Caki2 (cell line): ENCODE measurements at regions not wholly inside any gene's neighbourhood (a gene's known extent, or its start where the extent isn't known, plus 50 kb on each side); places are given as distances from the start of the nearest gene placed in this dataset.
"Not testable (repeated sequence)": the region's sequence is repeated elsewhere in the genome, so short reads cannot be mapped to it uniquely, and the experiment has no call there.

Experiments
- DNase-seq: peaks from one replicate; pipeline ENCODE4 v3.0.0-alpha.2; 2015; ENCODE audit warnings: low read depth
- in situ Hi-C: cut with HindIII; loops from 2 replicates; pipeline ENCODE4 v1.10.0; 2016; ENCODE audit warnings: low sequenced_read_pairs, low pct_unique_long_range_greater_than_20kb, mixed read lengths

DNA sequence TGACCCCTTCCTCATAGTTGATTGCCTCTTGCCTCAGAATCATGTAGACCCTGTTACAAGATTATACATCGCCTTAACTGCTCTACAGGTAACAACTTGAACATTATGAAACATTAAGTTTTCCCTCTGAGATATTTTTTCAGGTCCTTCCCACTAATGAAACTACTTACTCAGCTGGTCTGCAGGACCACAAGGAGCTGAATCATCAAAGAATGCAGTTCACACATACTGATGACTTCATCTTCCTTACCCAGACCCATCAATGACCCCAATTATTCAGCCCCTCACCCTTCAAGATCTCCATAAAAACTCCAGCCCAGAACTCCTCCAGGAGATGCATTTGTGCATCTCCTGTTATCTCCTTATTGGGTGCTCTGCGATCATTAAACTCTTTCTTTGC is 720.9 kb downstream of the RAPGEF2 start:
- in situ Hi-C loops, result no loop called here
- no peak for DNase-seq

DNA sequence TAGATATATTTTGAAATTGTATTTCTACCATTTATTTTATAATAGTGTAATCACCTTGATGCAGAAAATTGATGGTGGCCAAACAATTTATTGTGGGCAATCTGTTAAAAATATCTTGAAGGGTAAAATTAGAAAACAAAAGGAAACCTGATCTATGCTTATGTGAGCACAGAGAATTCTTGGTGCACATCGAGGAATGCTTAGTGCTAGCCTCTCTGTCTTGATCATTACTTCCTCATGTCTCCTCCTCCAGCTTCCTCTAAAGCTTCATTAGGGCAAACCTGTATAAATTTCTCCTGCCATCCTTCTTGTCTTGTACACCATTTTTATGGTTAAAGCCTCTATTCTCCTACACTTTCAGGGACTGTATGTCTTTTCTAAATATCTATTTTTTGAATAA is 725.8 kb downstream of the RAPGEF2 start:
- no peak for DNase-seq

DNA sequence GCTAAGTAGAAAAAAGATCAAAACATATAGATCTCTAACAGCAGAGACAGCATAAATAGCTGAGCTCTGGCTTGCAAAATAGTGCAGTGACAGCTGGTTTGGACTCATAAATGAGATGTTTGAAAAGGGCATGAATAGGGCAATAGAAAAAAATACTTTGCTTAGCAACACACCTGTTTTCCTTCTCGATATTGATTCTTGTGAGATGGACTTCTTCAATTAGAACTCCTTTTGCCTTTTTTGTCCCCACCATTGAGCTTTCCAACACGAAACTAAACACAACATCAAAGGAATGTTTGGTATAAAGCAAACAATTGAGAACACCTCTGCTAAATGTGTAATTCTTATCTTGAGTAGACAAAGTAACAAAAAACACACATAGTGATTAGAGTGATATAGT is 726.3 kb downstream of the RAPGEF2 start:
- in situ Hi-C loops, result no loop called here
- DNase-seq, result no peak

More for the DNA sequence above, 725.8 kb downstream of the RAPGEF2 start:
- in situ Hi-C loops, result no loop called here

DNA sequence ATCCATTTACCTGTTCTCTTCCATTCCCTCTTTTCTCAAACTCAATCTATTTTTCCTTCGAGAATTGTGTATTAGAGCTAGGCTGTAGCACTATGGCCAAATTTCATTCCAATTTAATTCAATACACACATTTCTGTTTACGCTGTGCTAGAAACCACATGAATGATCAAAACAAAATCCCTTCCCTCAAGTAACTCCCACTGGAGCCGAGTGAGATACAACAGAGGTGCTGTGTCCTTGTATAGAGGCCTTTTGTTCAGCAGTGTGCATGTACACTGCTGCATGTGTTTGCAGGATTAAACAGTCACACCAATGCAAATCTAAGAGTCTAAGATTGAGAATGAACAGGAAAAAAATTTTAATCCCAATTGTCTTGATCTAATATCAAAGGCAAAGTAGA is 734.2 kb downstream of the RAPGEF2 start:
- DNase-seq, result no peak
- in situ Hi-C loops, result no loop called here

DNA sequence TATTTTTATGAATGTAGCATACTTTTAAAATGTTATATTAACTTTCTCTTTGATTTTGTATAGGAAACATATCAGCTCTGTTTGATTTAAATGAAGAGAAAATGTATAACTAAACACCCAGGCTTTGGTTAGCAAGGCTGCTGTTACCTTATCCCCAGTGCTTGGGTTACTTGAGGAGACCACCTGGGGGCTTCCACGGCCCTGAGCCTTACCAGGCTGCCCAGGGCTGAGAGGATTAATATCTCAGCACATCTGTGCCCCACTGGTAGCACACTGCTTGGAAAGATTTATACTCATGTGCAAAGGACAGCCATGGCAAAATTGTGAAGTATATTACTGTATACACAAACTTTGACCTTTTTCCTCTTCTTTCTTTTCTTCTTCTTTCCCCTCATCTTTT is 752.9 kb downstream of the RAPGEF2 start:
- in situ Hi-C loops, result no loop called here
- DNase-seq, result no peak

DNA sequence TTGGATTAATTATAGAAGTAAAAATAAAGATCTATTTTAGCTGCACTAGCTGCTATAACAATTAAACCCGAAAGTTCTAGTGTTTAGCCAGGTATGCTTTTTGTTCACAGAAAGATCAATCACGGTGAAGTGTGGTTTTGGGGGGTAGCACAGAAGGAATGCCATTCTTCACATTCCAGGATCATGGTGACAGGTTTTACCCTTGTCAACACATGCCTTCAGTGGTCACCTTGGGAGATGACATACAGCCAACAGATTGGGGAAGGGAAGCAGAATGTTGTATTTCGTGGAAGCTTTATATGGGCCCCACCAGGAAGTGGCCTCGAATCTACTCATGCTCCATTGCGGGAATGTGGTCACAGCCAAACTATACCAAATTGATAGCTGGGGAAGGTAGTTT is 753.6 kb downstream of the RAPGEF2 start:
- in situ Hi-C loops, result no loop called here
- no peak for DNase-seq

DNA sequence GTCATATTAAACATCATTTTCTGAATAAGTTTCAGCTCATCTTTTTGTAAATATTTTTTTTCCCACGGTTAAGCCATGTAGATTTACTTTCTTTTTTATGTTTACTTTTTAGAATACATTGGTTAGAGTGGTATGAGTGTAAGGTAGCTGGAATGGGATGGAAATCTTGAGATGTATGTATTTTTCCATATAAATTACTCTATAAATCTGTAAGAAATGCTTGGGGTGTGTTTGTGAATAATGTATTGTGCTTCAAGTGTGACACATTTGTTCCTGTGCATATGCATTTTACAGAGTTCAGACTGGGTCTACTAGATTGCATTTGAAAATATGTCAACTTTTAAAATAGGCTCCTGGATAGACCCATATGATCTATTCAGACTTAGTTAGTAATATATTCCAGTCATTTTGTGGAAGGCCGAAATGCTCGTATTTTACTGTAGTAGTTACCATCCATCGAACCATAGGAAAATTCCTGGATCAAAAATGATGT is 756.8 kb downstream of the RAPGEF2 start:
- in situ Hi-C loops, result no loop called here
- DNase-seq, result no peak

DNA sequence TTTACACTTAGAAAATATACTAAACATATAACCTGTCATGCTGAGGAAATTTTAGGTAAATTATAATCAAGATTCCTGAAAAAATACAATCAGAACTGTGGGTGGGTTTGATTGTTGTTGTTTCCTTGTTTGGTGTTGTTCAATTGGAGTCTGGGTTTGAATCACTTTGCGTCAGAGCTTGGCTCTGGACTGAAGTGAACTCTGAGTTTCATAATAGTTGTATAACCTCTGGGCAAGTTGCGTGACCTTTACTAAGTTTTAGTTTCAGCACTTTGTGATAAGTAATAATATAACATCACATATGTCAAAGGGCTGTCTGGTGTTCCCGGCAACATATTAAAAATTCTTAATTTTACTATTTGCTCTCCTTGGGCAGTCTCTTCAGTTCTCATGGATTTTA is 758.1 kb downstream of the RAPGEF2 start:
- in situ Hi-C loops, result no loop called here
- DNase-seq, result no peak

DNA sequence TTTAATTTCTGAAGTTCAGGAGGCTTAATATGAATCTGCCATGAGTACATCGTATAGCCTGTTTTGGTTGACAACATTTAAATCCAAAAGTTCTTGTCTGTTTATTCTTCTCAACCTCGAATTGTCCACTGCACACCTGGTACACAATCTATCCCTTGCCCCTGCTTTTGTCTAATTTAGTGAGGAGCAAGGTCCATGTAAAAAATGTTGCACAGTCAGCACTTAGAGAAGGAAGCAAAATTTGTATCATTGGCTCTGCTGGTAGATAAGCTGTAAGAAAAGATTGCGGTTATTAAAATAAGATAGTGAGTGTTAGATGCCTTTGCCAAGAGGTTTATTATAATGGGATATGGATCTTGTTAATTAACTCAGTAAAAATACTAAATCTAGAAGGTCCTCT is 761.5 kb downstream of the RAPGEF2 start:
- in situ Hi-C loops, result no loop called here

DNA sequence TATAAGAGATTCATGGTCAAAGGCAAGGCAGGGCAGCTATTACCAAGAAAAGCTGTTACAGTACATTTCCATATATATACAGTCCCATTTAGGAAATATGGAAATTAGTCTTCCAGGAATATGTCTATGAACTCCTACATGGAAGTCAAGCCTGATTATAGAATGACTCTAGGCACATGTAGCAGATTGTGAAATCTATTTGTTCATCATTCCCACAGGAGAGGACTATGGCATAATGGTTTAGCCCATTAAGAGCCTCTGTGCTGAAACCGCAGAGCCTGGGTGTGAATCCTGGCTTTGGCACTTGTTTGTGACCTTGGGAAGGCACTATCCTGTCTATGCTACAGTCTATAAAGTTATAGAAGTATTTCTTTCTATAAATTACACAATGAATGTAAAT is 764.8 kb downstream of the RAPGEF2 start:
- DNase-seq, result no peak
- in situ Hi-C loops, result no loop called here

More for the DNA sequence above, 761.5 kb downstream of the RAPGEF2 start:
- no peak for DNase-seq

DNA sequence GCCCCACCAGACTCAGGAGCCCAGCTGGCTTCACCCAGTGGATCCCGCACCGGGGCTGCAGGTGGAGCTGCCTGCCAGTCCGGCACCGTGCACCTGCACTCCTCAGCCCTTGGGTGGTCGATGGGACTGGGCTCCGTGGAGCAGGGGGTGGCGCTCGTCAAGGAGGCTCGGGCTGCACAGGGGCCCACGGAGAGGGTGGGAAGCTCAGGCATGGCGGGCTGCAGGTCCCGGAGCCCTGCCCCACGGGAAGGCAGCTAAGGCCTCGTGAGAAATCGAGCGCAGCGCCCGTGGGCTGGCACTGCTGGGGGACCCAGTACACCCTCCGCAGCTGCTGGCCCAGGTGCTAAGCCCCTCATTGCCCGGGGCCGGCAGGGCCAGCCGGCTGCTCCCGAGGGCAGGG is 766.1 kb downstream of the RAPGEF2 start:
- DNase-seq, in situ Hi-C loops: not testable (repeated sequence)

DNA sequence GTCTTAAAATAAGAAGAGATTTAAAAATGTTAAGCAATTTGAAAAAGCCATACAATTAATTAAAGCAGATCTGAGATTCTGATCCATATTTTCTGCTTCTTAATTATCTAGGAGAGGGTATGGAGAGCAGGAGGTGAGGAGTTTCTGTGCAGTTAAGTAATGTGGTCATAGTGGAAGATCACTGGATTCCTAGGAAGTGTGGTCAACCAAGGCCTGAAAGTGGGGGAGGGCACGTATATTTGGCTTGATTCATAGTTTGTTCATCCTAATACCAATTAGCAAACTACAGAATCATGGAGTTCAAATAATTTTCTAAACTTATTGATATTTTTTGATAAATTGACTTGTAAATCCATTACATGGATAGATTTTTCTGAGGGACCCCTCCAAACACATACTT is 768.3 kb downstream of the RAPGEF2 start:
- DNase-seq, result no peak
- in situ Hi-C loops, result no loop called here

DNA sequence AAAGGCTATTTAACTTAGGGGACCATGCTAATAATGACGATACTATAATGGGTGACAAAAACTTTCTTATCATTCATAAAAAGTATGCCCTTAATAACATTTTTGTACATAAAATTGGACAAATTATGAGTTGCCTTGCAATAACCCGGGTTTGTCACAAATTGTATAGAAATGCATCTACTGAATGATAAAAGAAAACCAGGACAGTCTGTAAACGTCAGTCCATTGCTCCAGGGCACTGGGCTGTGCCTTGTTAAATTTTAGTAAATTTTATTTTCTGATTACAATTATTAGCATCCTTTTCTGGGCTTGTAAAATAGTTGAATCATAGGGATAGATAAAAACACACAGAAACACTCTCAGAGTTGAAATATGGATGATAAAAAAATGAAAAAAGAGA is 778.3 kb downstream of the RAPGEF2 start:
- DNase-seq, result no peak
- in situ Hi-C loops, result no loop called here

DNA sequence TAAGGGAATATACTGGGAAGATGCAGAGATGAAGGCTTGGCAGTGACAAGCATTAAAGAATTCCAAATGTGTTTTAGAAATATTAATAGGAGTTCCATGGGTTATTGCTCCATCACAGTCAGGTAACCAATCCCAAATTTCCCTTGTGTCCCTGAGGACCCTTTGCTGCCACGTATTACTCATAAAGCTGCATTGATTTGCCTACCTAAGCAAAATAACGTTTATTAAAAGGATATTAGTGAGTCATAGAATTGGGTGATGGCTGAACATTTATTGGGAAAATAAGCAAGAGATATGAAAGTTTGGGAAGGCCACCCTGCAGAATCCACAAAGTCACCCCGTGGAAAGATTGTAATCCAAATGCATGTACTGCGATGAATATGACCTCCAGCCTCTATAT is 782.1 kb downstream of the RAPGEF2 start:
- in situ Hi-C loops, result no loop called here
- no peak for DNase-seq

DNA sequence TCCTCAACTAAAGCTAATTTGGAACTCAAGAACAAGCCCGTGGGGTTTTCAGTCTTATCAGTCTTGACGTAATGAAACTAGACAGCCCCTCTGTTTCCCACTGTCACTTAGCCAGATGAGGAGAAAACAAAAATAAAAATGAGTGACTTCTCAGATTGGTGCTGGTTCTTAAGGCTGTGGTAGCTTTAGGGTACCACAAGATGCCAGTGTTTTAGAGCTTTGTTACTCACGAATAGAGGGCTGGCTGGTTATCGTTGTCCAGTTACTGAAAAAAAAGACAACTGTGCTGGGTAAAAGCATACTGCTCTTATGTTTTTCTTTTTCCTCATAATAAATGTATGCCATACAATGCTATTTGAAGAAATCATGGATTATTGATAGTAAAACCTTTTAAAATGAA is 796.7 kb downstream of the RAPGEF2 start:
- in situ Hi-C loops, result no loop called here

DNA sequence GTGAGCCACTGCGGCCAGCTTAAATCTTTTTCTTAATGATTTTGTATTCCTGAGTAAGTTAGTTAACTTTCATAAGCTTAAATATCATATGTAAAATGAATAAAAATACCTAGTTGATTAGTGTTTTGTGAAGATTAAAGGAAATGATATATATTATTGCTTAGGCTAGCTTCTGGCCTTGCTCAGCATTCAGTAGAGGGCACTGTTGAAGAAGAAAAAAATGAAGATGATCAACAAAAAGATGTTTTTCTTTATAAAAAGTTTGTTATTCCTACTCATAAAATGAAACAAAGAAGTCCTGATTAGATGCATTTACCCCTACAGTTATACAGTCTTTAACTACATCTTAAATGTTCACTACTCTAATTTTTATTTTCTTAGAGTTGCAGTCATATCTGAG is 797.7 kb downstream of the RAPGEF2 start:
- in situ Hi-C loops, result no loop called here
- DNase-seq, result no peak

More for the DNA sequence above, 796.7 kb downstream of the RAPGEF2 start:
- no peak for DNase-seq

DNA sequence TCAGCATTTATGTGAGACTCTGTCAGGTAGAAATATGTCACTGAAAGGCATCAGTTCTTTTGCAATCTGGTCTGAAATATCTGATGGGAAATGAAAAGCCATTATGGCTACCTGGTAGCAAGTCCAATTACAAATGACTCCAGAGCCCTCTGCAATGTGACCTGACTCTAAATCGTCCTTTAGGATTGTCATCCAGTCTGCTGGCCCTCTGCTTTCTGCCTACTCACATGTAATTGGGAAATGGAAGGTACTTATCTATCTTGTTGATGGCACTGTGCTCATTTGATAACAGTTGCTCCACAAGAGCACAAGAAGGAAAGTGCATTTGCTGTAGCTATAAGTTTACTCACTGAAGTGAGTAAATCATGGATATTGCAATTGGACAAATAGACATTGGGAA is 799.8 kb downstream of the RAPGEF2 start:
- in situ Hi-C loops, result no loop called here

DNA sequence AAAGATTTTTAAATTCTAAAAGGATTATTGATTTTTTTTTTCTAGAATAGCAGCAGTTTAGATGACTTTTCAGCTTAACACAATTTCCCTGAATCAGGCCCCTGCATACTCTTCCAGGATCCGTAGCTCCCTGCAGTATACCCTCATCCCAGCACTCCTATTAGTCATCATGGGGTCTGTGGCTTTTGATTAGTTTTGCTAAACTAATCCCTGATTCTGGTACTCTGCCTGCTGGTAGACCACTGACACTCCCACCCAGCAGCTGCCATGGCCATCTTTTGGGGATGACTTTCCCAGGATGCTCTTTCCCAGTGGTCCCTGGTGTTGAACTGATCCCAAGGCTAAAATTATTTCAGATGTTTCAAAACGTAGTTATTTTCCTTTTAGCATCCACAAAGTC is 802.0 kb downstream of the RAPGEF2 start:
- DNase-seq, result no peak
- in situ Hi-C loops, result no loop called here

More for the DNA sequence above, 799.8 kb downstream of the RAPGEF2 start:
- no peak for DNase-seq

DNA sequence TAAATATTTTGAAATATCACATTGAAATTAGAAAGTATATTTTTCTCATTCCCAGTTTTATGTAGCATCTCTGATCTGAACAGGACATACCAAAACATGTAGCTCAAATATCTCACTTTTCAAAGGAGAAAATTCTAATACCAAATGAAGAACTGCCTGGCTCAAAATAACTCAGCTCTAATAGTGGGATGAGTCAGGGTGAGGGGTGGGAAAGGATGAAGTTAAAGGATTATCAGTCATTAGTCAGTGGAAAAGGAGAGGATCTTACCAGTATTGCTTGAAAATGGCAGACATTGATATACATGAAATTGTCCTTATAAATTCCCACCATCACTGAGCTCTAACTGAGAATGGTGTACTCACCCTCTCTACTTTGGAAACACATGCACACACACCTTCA is 803.2 kb downstream of the RAPGEF2 start:
- in situ Hi-C loops, result no loop called here

DNA sequence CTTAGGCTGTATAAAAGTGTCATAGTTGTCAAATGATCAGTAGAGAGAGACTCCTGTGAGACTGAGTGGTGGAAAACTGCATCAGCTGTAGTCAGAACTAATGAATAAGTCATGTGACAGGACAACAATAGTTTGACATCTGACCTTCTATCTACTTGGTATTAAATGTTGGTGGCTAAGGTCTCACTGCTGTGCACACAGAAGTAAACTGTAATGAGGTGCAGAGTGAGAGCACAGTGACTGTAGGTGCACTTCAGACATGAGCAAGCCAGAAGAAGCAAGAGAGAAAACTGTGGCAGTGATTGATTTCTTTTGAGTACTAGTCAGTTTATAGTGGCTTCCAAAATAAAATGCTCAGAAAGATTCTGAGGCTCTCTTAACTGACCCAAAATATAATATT is 803.6 kb downstream of the RAPGEF2 start:
- in situ Hi-C loops, result no loop called here
- no peak for DNase-seq

More for the DNA sequence above, 803.2 kb downstream of the RAPGEF2 start:
- no peak for DNase-seq

DNA sequence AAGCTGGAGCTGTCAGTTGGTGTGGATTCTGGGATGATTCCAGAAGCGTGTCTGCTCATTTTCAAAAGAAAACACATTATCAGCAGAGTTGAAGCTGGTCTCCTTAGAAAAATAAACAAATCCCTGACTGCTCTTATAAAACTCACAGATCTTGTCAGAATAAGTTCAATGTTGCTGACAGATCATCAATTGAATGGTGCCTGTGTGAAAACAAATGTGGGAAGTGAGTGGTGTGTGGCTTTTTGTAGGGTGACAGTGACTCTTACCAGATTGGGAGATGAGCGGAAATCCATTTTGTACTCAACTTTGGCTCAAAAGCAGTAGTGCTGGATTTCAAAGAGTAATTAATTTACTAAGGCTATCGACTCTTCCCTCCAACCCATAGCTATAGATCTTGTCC is 807.8 kb downstream of the RAPGEF2 start:
- DNase-seq, result no peak
- in situ Hi-C loops, result no loop called here
